Upper lobe of right lung (tissue), 1 donor: ENCODE measurements at regions not wholly inside any gene's neighbourhood (a gene's known extent, or its start where the extent isn't known, plus 50 kb on each side); places are given as distances from the start of the nearest gene placed in this dataset.

Experiments
- ATAC-seq: fragments of 200-7000 bp; cut with Tn5 transposase; one replicate; pipeline ENCODE4 v1.9.1; 2020; ENCODE audit warnings: mild to moderate bottlenecking, moderate library complexity
- DNase-seq: peaks from one replicate; pipeline ENCODE4 v3.0.0-alpha.2; 2020
- H3K27ac ChIP-seq: fragments of 200-600 bp; one replicate; pipeline ENCODE4 v1.8.0; 2022
- H3K27me3 ChIP-seq: fragments of 200-600 bp; one replicate; pipeline ENCODE4 v1.8.0; 2022; ENCODE audit warnings: mild to moderate bottlenecking
- H3K36me3 ChIP-seq: fragments of 200-600 bp; one replicate; pipeline ENCODE4 v1.8.0; 2022
- H3K4me1 ChIP-seq: fragments of 200-600 bp; one replicate; pipeline ENCODE4 v1.8.0; 2022
- H3K4me3 ChIP-seq: fragments of 200-600 bp; one replicate; pipeline ENCODE4 v1.8.0; 2022; ENCODE audit warnings: mild to moderate bottlenecking
- H3K9me3 ChIP-seq: fragments of 200-600 bp; one replicate; pipeline ENCODE4 v1.8.0; 2022
- intact Hi-C: fragments of 100-400 bp; cut with DNase I; formaldehyde crosslinking; loops from one replicate; pipeline ENCODE4 v1.11.0; 2022
- TF ChIP-seq, protein P1 (sequence below): fragments of 200-600 bp; IDR thresholded peaks from one replicate; pipeline ENCODE4 v1.8.0; 2022; ENCODE audit warnings: antibody characterized with exemption
- donor health status: DM: no; HTN: yes; CAD: no; lungs with severe emphysema.

DNA sequence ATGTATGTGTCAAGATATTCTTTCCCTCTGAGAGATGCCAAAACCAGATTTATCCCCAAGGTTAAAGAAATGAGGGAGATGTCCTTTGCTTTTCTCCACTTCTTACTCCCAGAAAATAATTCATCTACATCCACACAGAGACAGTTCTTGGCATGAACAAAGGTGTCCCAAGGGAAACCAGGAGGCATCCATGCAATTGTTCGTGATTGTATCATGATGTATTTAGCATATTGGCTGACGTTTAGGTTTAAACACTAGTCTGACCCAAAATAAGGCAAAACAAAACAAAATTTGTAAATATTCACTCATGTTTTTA, 223.9 kb downstream of the C7orf25 start:
- TF ChIP-seq, protein P1, sequence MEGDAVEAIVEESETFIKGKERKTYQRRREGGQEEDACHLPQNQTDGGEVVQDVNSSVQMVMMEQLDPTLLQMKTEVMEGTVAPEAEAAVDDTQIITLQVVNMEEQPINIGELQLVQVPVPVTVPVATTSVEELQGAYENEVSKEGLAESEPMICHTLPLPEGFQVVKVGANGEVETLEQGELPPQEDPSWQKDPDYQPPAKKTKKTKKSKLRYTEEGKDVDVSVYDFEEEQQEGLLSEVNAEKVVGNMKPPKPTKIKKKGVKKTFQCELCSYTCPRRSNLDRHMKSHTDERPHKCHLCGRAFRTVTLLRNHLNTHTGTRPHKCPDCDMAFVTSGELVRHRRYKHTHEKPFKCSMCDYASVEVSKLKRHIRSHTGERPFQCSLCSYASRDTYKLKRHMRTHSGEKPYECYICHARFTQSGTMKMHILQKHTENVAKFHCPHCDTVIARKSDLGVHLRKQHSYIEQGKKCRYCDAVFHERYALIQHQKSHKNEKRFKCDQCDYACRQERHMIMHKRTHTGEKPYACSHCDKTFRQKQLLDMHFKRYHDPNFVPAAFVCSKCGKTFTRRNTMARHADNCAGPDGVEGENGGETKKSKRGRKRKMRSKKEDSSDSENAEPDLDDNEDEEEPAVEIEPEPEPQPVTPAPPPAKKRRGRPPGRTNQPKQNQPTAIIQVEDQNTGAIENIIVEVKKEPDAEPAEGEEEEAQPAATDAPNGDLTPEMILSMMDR: no peak
- no peaks in the 10 kb centered on the region for H3K27me3 ChIP-seq
- no peaks in the 10 kb centered on the region for H3K36me3 ChIP-seq
- H3K27ac ChIP-seq: no peak overlapping the region
- ATAC-seq (no peak), DNase-seq (no peak)
- no peak overlapping the region for H3K4me3 ChIP-seq
- H3K9me3 ChIP-seq: no peaks in the 10 kb centered on the region
- intact Hi-C loops: no loop called here
- no peaks in the 10 kb centered on the region for H3K4me1 ChIP-seq

DNA sequence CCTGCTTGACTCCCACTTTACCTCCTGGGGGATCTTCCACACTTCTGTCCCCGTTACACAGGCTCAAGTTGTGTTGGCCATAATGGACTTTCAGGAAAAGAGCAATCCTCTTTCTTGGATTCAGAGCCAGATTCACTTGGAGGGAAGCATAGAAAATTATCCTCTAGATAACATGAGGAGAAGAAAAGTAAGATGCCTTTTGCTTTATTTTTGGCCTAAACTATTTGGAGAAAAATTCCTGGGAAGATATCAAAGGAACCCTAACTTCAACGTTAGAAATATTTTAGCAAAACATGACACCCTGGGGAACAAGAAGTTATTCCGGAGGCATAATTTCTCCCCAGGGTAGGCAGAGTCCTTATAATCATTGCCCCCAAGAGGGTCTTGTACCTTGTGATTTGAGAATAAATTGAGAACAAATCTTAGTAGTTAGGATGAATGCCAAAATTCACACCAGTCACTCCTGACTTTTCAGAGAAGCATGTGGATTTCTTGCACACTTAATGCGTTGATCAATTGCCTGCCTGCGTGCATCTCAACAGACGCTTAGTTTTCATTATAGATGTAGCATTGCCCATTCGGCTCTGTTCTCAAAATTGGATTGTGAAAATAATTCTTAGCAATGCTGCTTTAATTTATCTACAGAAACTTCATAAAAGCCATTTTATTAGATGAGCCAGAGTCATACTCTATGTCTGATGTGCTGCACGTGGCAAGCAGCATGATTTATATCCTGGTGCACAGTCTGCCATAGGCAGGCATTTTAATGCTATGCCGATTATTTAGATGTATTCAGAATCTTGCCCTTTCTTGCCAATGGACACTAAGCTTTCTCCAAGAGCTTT, 224.4 kb downstream of the C7orf25 start:
- H3K27me3 ChIP-seq: no peaks in the 10 kb centered on the region
- TF ChIP-seq, protein P1: no peak
- H3K4me1 ChIP-seq: no peaks in the 10 kb centered on the region
- intact Hi-C loops: no loop called here
- DNase-seq (no peak), ATAC-seq (no peak)
- H3K36me3 ChIP-seq: no peaks in the 10 kb centered on the region
- no peak overlapping the region for H3K4me3 ChIP-seq
- no peak overlapping the region for H3K27ac ChIP-seq
- no peaks in the 10 kb centered on the region for H3K9me3 ChIP-seq

DNA sequence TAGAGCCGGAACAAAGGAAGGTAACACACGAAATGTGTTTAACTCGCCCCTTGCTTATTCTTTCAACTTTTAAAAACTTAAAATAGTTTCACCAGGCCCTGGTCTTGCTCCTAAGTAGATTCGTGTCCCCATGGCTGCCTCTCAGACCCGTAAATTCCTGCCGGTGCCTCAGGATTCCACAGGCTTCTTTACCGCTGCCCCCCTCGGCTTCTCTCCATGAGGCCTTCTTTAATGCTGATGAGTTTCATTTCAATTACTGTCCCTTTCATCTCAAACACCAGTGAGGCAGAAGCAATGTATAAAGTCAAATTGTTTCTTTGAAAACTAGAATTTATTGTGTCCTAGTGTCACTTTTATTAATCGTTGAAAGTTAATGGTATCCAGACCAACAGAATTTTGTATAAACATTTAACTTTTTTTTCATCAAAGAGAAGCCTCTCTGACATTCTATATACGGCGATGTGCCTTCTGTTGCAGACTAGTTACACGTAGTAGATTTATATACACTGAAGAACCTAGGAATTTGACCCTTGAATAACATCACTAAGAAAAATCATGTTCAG, 225.2 kb downstream of the C7orf25 start:
- TF ChIP-seq, protein P1: no peak
- intact Hi-C loops: no loop called here
- no peaks in the 10 kb centered on the region for H3K27me3 ChIP-seq
- H3K4me1 ChIP-seq: no peaks in the 10 kb centered on the region
- no peaks in the 10 kb centered on the region for H3K36me3 ChIP-seq
- no peak overlapping the region for H3K27ac ChIP-seq
- no peak overlapping the region for H3K4me3 ChIP-seq
- DNase-seq (no peak), ATAC-seq (no peak)
- no peaks in the 10 kb centered on the region for H3K9me3 ChIP-seq

DNA sequence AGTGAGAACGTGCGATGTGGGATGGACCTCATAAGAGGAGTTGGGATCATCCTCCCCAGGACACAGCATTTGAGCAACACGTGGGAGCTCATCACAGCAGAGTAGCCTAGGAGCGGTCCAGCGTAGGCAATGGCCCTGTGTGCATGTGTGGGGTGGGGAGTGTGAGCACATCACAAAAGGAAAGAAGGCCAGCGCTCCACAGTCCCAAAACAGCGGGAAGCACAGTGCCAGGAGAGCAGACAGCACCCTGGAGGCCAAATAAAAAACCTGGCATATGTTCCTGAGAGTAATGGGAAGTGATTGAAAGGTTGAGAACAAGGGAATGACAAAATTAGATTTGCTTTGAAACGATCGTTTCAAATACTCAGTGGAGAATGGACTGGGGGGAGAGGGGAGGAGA, 226.0 kb downstream of the C7orf25 start:
- no peak overlapping the region for H3K27ac ChIP-seq
- H3K4me3 ChIP-seq: no peak overlapping the region
- H3K9me3 ChIP-seq: no peaks in the 10 kb centered on the region
- DNase-seq (no peak), ATAC-seq (no peak)
- H3K4me1 ChIP-seq: no peaks in the 10 kb centered on the region
- no peaks in the 10 kb centered on the region for H3K36me3 ChIP-seq
- no peaks in the 10 kb centered on the region for H3K27me3 ChIP-seq
- intact Hi-C loops: no loop called here
- TF ChIP-seq, protein P1: no peak

DNA sequence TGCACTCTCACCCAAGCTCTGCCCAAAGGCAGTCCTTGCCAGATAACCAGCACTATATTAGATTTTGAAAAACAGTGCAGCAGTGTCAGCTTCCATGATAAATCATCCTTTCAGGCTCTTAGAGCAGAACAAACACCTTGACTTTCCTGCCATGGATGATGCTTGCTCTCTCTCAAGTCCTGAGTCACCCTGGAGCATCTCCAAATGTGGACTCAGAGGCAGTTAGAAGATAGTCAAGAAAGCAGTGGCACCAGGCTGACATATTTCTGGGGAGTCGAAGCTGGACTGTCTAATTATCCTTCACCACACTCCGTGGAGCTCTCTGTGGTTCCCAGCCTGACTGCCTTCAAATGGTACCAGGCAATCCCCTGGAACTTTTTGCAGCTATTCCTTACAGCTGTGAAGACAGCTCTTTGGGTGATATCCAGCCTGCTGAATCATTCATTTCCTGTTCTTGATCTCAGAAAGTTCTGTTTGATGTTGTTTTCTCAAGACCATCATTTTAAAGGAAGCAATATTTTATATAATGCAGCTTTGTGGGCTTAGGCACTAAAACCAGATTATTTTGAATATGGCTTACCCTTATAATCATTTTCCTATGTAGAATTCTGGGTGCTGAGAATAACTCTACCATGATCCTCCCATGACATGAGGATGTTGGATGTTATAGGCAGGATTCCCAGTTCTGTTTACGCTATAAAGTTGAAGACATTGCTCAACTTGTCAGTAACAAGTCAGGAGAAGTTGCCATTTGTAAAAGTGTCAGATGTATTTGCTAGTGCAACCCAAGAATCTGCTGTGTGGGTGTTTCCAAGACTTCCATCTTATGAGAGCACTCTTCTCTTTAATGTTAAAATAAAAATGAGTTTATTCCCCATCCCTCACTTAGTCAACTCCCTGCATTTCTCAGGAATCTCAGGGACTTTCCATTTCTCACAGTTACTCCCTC, 233.8 kb downstream of the C7orf25 start:
- Histone ChIP-seq H3K27me3 (no peaks in the 10 kb centered on the region), H3K4me1 (no peaks in the 10 kb centered on the region), H3K36me3 (no peaks in the 10 kb centered on the region), H3K27ac (no peak overlapping the region), H3K9me3 (no peaks in the 10 kb centered on the region), H3K4me3 (no peak overlapping the region)
- ATAC-seq (peak; percentile 56), DNase-seq (no peak)
- intact Hi-C loops: no loop called here
- TF ChIP-seq, protein P1: no peak
